DOHH2 (cell line): ENCODE measurements at regions not wholly inside any gene's neighbourhood (a gene's known extent, or its start where the extent isn't known, plus 50 kb on each side); places are given as distances from the start of the nearest gene placed in this dataset.

ENCODE experiments used
- H3F3A ChIP-seq: fragments of 200-600 bp; sonication (generic), shearing (Covaris generic); 2 replicates; pipeline ENCODE4 v1.6.0; 2016; ENCODE audit warnings: antibody characterized with exemption, mild to moderate bottlenecking; ENCODE audit not compliant: control insufficient read depth, insufficient read depth
- H3K27ac ChIP-seq: fragments of 200-600 bp; sonication (generic); 2 replicates; pipeline ENCODE4 v1.5.1; 2014; ENCODE audit warnings: low read depth, mild to moderate bottlenecking, low read length, moderate library complexity
- H3K27me3 ChIP-seq: fragments of 200-600 bp; sonication (generic); 2 replicates; pipeline ENCODE4 v1.6.1; 2014; ENCODE audit warnings: mild to moderate bottlenecking, low read length, mixed read lengths; ENCODE audit not compliant: control insufficient read depth
- H3K36me3 ChIP-seq: fragments of 200-600 bp; sonication (generic); 2 replicates; pipeline ENCODE4 v1.6.1; 2014; ENCODE audit warnings: mild to moderate bottlenecking, low read length, moderate library complexity, mixed read lengths; ENCODE audit not compliant: control insufficient read depth
- H3K4me1 ChIP-seq: fragments of 200-600 bp; sonication (generic); 2 replicates; pipeline ENCODE4 v1.6.1; 2014; ENCODE audit warnings: mild to moderate bottlenecking, low read length, mixed read lengths; ENCODE audit not compliant: control insufficient read depth
- H3K4me2 ChIP-seq: fragments of 200-600 bp; sonication (generic); 2 replicates; pipeline ENCODE4 v1.6.0; 2014; ENCODE audit warnings: mild to moderate bottlenecking, low read length, moderate library complexity
- H3K4me3 ChIP-seq: fragments of 200-600 bp; sonication (generic); 2 replicates; pipeline ENCODE4 v1.5.1; 2014; ENCODE audit warnings: mild to moderate bottlenecking, low read length, mixed read lengths
- H3K79me2 ChIP-seq: fragments of 200-600 bp; sonication (generic); 2 replicates; pipeline ENCODE4 v1.6.1; 2014; ENCODE audit warnings: mild to moderate bottlenecking, low read length, mixed read lengths; ENCODE audit not compliant: control insufficient read depth
- H3K9me2 ChIP-seq: fragments of 200-600 bp; sonication (generic); replicated peaks from 2 replicates; pipeline ENCODE4 v1.6.1; 2014; ENCODE audit warnings: mild to moderate bottlenecking, low read length, mixed read lengths; ENCODE audit not compliant: control insufficient read depth
- H3K9me3 ChIP-seq: fragments of 200-600 bp; sonication (generic); 2 replicates; pipeline ENCODE4 v1.6.1; 2014; ENCODE audit warnings: antibody characterized with exemption, low read length, mixed read lengths; ENCODE audit not compliant: control insufficient read depth, insufficient read depth
- H4K20me1 ChIP-seq: fragments of 200-600 bp; sonication (generic); 2 replicates; pipeline ENCODE4 v1.6.0; 2014; ENCODE audit warnings: low read depth, mild to moderate bottlenecking, antibody characterized with exemption, low read length, moderate library complexity; ENCODE audit not compliant: control insufficient read depth, insufficient read depth
- CTCF ChIP-seq: fragments of 200-600 bp; sonication (generic); IDR thresholded peaks from one replicate; pipeline ENCODE4 v1.5.1; 2014; ENCODE audit warnings: antibody characterized with exemption, mild to moderate bottlenecking, low read depth, low read length; ENCODE audit not compliant: poor library complexity, severe bottlenecking
- EZH2phosphoT487 ChIP-seq: fragments of 200-600 bp; sonication (generic); IDR thresholded peaks from 2 replicates; pipeline ENCODE4 v1.6.1; 2017; ENCODE audit warnings: borderline replicate concordance, mild to moderate bottlenecking, antibody characterized with exemption, low read length, moderate library complexity, mixed read lengths

- Histone ChIP-seq H3K9me2 (no peaks in the 10 kb centered on the region), H3K79me2 (no peaks in the 10 kb centered on the region), H4K20me1 (no peaks in the 10 kb centered on the region), H3K4me3 (no peak overlapping the region), H3K27me3 (peaks cover 16% of the 10 kb centered on the region), H3K9me3 (no peaks in the 10 kb centered on the region), H3K4me1 (no peaks in the 10 kb centered on the region), H3K4me2 (no peak overlapping the region), H3F3A (no peaks in the 10 kb centered on the region), H3K27ac (no peak overlapping the region), H3K36me3 (no peaks in the 10 kb centered on the region)
- TF ChIP-seq EZH2phosphoT487 (no peak), CTCF (no peak)
These were observed 54.2 kb upstream of the GZMB start for GRCh38 chr14:24688030-24688658.
